HEK293T (cell line): ENCODE measurements at regions not wholly inside any gene's neighbourhood (a gene's known extent, or its start where the extent isn't known, plus 50 kb on each side); places are given as distances from the start of the nearest gene placed in this dataset.

Experiments
- CTCF ChIA-PET: fragments of 350-600 bp; formaldehyde crosslinking; extraction: SDS; loops from one replicate; lab custom pipeline; 2021; ENCODE audit warnings: antibody characterized with exemption, inconsistent platforms; lab: Yijun Ruan, JAX
- POLR2A ChIA-PET: fragments of 350-600 bp; formaldehyde crosslinking; extraction: SDS; loops from one replicate; lab custom pipeline; 2020; ENCODE audit warnings: antibody characterized with exemption, inconsistent platforms; lab: Yijun Ruan, JAX
- DNase-seq: peaks from one replicate; pipeline ENCODE4 v3.0.0; 2012; ENCODE audit warnings: mixed read lengths; ENCODE audit errors: extremely low spot score
- ARNT ChIP-seq: fragments of 450-650 bp; IDR thresholded peaks from 2 replicates; pipeline ENCODE4 v1.6.1; 2017; ENCODE audit warnings: mild to moderate bottlenecking
- BHLHE40 ChIP-seq: fragments of 450-650 bp; IDR thresholded peaks from 2 replicates; pipeline ENCODE4 v1.6.1; 2016; ENCODE audit warnings: mild to moderate bottlenecking, moderate library complexity, borderline replicate concordance
- CTBP1 ChIP-seq: fragments of 450-650 bp; IDR thresholded peaks from 2 replicates; pipeline ENCODE4 v1.6.1; 2016; ENCODE audit warnings: borderline replicate concordance
- ELF4 ChIP-seq: fragments of 450-650 bp; IDR thresholded peaks from 2 replicates; pipeline ENCODE4 v1.6.1; 2017; ENCODE audit warnings: antibody characterized with exemption
- FOXA1 ChIP-seq: fragments of 450-650 bp; IDR thresholded peaks from 2 replicates; pipeline ENCODE4 v1.6.1; 2016; ENCODE audit warnings: mild to moderate bottlenecking
- FOXK2 ChIP-seq: fragments of 450-650 bp; IDR thresholded peaks from 2 replicates; pipeline ENCODE4 v1.6.1; 2016; ENCODE audit warnings: mild to moderate bottlenecking
- FOXM1 ChIP-seq: fragments of 450-650 bp; IDR thresholded peaks from 2 replicates; pipeline ENCODE4 v1.6.1; 2017; ENCODE audit warnings: mild to moderate bottlenecking, borderline replicate concordance
- HDGF ChIP-seq: fragments of 450-650 bp; IDR thresholded peaks from 2 replicates; pipeline ENCODE4 v1.6.1; 2017; ENCODE audit warnings: antibody characterized with exemption, borderline replicate concordance
- L3MBTL2 ChIP-seq: fragments of 450-650 bp; conservative IDR thresholded peaks from 2 replicates; pipeline ENCODE4 v1.6.1; 2016; ENCODE audit warnings: mild to moderate bottlenecking
- LEF1 ChIP-seq: fragments of 450-650 bp; IDR thresholded peaks from 2 replicates; pipeline ENCODE4 v1.6.1; 2017; ENCODE audit warnings: mild to moderate bottlenecking, borderline replicate concordance
- NFRKB ChIP-seq: fragments of 450-650 bp; IDR thresholded peaks from 2 replicates; pipeline ENCODE4 v1.6.1; 2016; ENCODE audit warnings: mild to moderate bottlenecking, moderate library complexity
- PKNOX1 ChIP-seq: fragments of 450-650 bp; IDR thresholded peaks from 2 replicates; pipeline ENCODE4 v1.6.1; 2016
- SP1 ChIP-seq: fragments of 450-650 bp; IDR thresholded peaks from 2 replicates; pipeline ENCODE4 v1.6.1; 2017
- SUZ12 ChIP-seq: fragments of 450-650 bp; IDR thresholded peaks from 2 replicates; pipeline ENCODE4 v1.6.1; 2016; ENCODE audit warnings: mild to moderate bottlenecking
- TARDBP ChIP-seq: fragments of 450-650 bp; IDR thresholded peaks from 2 replicates; pipeline ENCODE4 v1.6.1; 2016
- ZNF384 ChIP-seq: fragments of 450-650 bp; IDR thresholded peaks from 2 replicates; pipeline ENCODE4 v1.6.1; 2016

- ChIA-PET POLR2A (no interaction called here), CTCF (interaction anchor here (1.0 kb wide), 1 partner anchor 51 kb away, joined by 3 read pairs; no protein-coding TSS in a partner anchor)
- DNase-seq = no peak
- TF ChIP-seq ELF4 (no peak), NFRKB (no peak), FOXA1 (no peak)
These were observed 293.0 kb downstream of the ZNF608 start for GRCh38 chr5:124453221-124454051.

- ChIA-PET POLR2A (no interaction called here), CTCF (interaction anchor here (1.0 kb wide), 1 partner anchor 50 kb away, joined by 3 read pairs; no protein-coding TSS in a partner anchor)
- TF ChIP-seq HDGF = no peak
- no peak for TF ChIP-seq TARDBP
- TF ChIP-seq FOXM1 = no peak
- no peak for TF ChIP-seq L3MBTL2
- TF ChIP-seq LEF1 = no peak
- TF ChIP-seq FOXK2 = no peak
- no peak for TF ChIP-seq CTBP1
- TF ChIP-seq ARNT = no peak
- TF ChIP-seq PKNOX1 = no peak
- no peak for DNase-seq
These were observed 294.0 kb downstream of the ZNF608 start for GRCh38 chr5:124452412-124452811.

GRCh38 chr5:124451721-124452383, 294.6 kb downstream of the ZNF608 start:
- TF ChIP-seq PKNOX1 (no peak), TARDBP (no peak), CTBP1 (no peak), L3MBTL2 (no peak), FOXA1 (no peak), HDGF (no peak), LEF1 (no peak), FOXM1 (no peak), FOXK2 (no peak), SP1 (no peak), ARNT (no peak), ELF4 (no peak), NFRKB (no peak)
- DNase-seq = no peak
- ChIA-PET CTCF (interaction anchor here (1.0 kb wide), 1 partner anchor 49 kb away, joined by 3 read pairs; no protein-coding TSS in a partner anchor), POLR2A (no interaction called here)

GRCh38 chr5:124446120-124446519, 300.3 kb downstream of the ZNF608 start:
- POLR2A ChIA-PET = no interaction called here
- DNase-seq = peak; percentile 20
- CTCF ChIA-PET = interaction anchor here (0.6 to 1.3 kb wide), 2 partner anchors 9 to 32 kb away, joined by 4 read pairs; no protein-coding TSS in a partner anchor
- TF ChIP-seq HDGF = no peak
- TF ChIP-seq PKNOX1 = peak; percentile 75
- no peak for TF ChIP-seq TARDBP
- no peak for TF ChIP-seq SUZ12

GRCh38 chr5:124445070-124445619, 301.3 kb downstream of the ZNF608 start:
- ChIA-PET CTCF (interaction anchor here (0.5 kb wide), 1 partner anchor 12 kb away, joined by 3 read pairs; no protein-coding TSS in a partner anchor), POLR2A (interaction anchor here (1.7 kb wide), 1 partner anchor 302 kb away, joined by 3 read pairs; no protein-coding TSS in a partner anchor)
- DNase-seq = no peak
- no peak; the same call in none of the 2 replicates for TF ChIP-seq PKNOX1
- no peak for TF ChIP-seq HDGF
- TF ChIP-seq ELF4 = no peak
- TF ChIP-seq BHLHE40 = no peak
- no peak for TF ChIP-seq NFRKB
- TF ChIP-seq L3MBTL2 = no peak
- TF ChIP-seq TARDBP = no peak
- TF ChIP-seq SUZ12 = no peak
- no peak for TF ChIP-seq ARNT
- no peak for TF ChIP-seq ZNF384
- no peak for TF ChIP-seq FOXM1
- TF ChIP-seq FOXA1 = no peak
- no peak for TF ChIP-seq FOXK2
- no peak for TF ChIP-seq CTBP1
- no peak for TF ChIP-seq SP1
- TF ChIP-seq LEF1 = no peak
